H1 (cell line): ENCODE measurements at regions not wholly inside any gene's neighbourhood (a gene's known extent, or its start where the extent isn't known, plus 50 kb on each side); places are given as distances from the start of the nearest gene placed in this dataset.

Source experiments
- CTCF ChIA-PET: fragments of 300-600 bp; sonication (Branson Sonifier 250); formaldehyde crosslinking; loops from one replicate; lab custom pipeline; 2021; ENCODE audit not compliant: partially characterized antibody; lab: Charles Lee
- POLR2A ChIA-PET: fragments of 300-600 bp; sonication (Branson Sonifier 250); formaldehyde crosslinking; loops from one replicate; lab custom pipeline; 2021; ENCODE audit warnings: inconsistent platforms; ENCODE audit not compliant: partially characterized antibody; lab: Charles Lee
- DNase-seq, 2 experiments: peaks; one replicate each; pipeline versions ENCODE4 v3.0.0 to v3.0.0-alpha.2; 2010 to 2022; ENCODE audit warnings: low spot score in 2 of 2, low read depth in 1 of 2, mixed read lengths in 1 of 2
- FAIRE-seq: peaks from 2 replicates; lab custom pipeline; 2011; peaks lifted over from hg19 to GRCh38; lab: Jason Lieb, UNC
- H2AFZ ChIP-seq: 2 replicates; pipeline ENCODE4 v1.8.1; 2012; ENCODE audit warnings: low read length, inconsistent platforms
- H2AK5ac ChIP-seq: 2 replicates; pipeline ENCODE4 v1.6.1; 2013; ENCODE audit warnings: low read depth, low read length
- H2BK120ac ChIP-seq: replicated peaks from 2 replicates; pipeline ENCODE3; 2013; ENCODE audit warnings: low read depth, low read length, inconsistent platforms
- H2BK12ac ChIP-seq: 2 replicates; pipeline ENCODE4 v1.6.1; 2013; ENCODE audit warnings: low read depth, low read length
- H2BK15ac ChIP-seq: 2 replicates; pipeline ENCODE4 v1.6.1; 2013; ENCODE audit warnings: low read length
- H2BK20ac ChIP-seq: 2 replicates; pipeline ENCODE4 v1.6.1; 2013; ENCODE audit warnings: low read length
- H2BK5ac ChIP-seq: 2 replicates; pipeline ENCODE4 v1.6.1; 2013; ENCODE audit warnings: low read depth, low read length
- H3K14ac ChIP-seq: 2 replicates; pipeline ENCODE4 v1.6.1; 2013; ENCODE audit warnings: inconsistent platforms; ENCODE audit not compliant: insufficient read length
- H3K18ac ChIP-seq: 2 replicates; pipeline ENCODE4 v1.6.1; 2013; ENCODE audit warnings: low read length; ENCODE audit errors: extremely low read depth
- H3K23ac ChIP-seq: 2 replicates; pipeline ENCODE4 v1.6.1; 2013; ENCODE audit warnings: inconsistent platforms; ENCODE audit not compliant: insufficient read length
- H3K23me2 ChIP-seq: 2 replicates; pipeline ENCODE4 v1.6.1; 2013; ENCODE audit warnings: low read depth, low read length
- H3K27ac ChIP-seq: 2 replicates; pipeline ENCODE4 v1.6.1; 2011; ENCODE audit warnings: low read depth, low read length, inconsistent platforms
- H3K27me3 ChIP-seq, 4 experiments: replicated peaks in 1 of 4; 1 replicate in 1 of 4; 2 replicates in 3 of 4; pipeline versions ENCODE4 v1.6.1 to v1.8.1; 2011 to 2013; ENCODE audit warnings: low read length in 3 of 4, mild to moderate bottlenecking in 3 of 4, inconsistent platforms in 2 of 4, mixed read lengths in 2 of 4, moderate library complexity in 1 of 4; ENCODE audit not compliant: control insufficient read depth in 3 of 4, insufficient read depth in 3 of 4; ENCODE audit errors: extremely low read depth in 1 of 4
- H3K36me3 ChIP-seq, 4 experiments: 2 replicates each; pipeline versions ENCODE4 v1.6.1 to v1.8.1; 2011 to 2013; ENCODE audit warnings: mild to moderate bottlenecking in 4 of 4, low read length in 3 of 4, moderate library complexity in 2 of 4, control low read depth in 1 of 4, inconsistent platforms in 1 of 4; ENCODE audit not compliant: insufficient read depth in 4 of 4, control insufficient read depth in 2 of 4
- H3K4ac ChIP-seq: replicated peaks from 2 replicates; pipeline ENCODE3; 2013; ENCODE audit warnings: low read length, low read depth, mixed read lengths, inconsistent platforms; ENCODE audit not compliant: insufficient read length
- H3K4me1 ChIP-seq, 4 experiments: replicated peaks in 1 of 4; 1 replicate in 1 of 4; 2 replicates in 3 of 4; pipeline versions ENCODE4 v1.6.1 to v1.8.1; 2011 to 2013; ENCODE audit warnings: low read length in 3 of 4, inconsistent platforms in 2 of 4, mixed read lengths in 1 of 4; ENCODE audit not compliant: insufficient read depth in 4 of 4, control insufficient read depth in 3 of 4
- H3K4me2 ChIP-seq, 2 experiments: 2 replicates each; pipeline versions ENCODE4 v1.6.1 to v1.8.1; 2011 to 2013; ENCODE audit warnings: low read depth in 2 of 2, low read length in 2 of 2, control low read depth in 1 of 2, inconsistent platforms in 1 of 2, mild to moderate bottlenecking in 1 of 2; ENCODE audit not compliant: insufficient read depth in 1 of 2
- H3K4me3 ChIP-seq, 4 experiments: fragments of 200-600, 300-600 bp in 1 of 4; sonication (generic), shearing (Covaris generic), sonication (Bioruptor Twin) in 1 of 4; 2 replicates each; pipeline versions ENCODE4 v1.5.1 to v1.8.1; 2011 to 2016; ENCODE audit warnings: low read length in 4 of 4, low read depth in 3 of 4, control low read depth in 2 of 4, inconsistent platforms in 2 of 4, mild to moderate bottlenecking in 2 of 4, mixed read lengths in 1 of 4, moderate library complexity in 1 of 4; ENCODE audit not compliant: insufficient read depth in 2 of 4; ENCODE audit errors: extremely low read depth in 1 of 4
- H3K56ac ChIP-seq: replicated peaks from 2 replicates; pipeline ENCODE3; 2013; ENCODE audit warnings: low read depth, mild to moderate bottlenecking, mixed read lengths, low read length, inconsistent platforms; ENCODE audit not compliant: insufficient read length
- H3K79me1 ChIP-seq: 2 replicates; pipeline ENCODE4 v1.6.1; 2013; ENCODE audit warnings: low read depth, low read length, control low read depth
- H3K79me2 ChIP-seq, 2 experiments: 2 replicates each; pipeline versions ENCODE4 v1.6.1 to v1.8.1; 2012 to 2013; ENCODE audit warnings: low read length in 2 of 2, mild to moderate bottlenecking in 2 of 2, inconsistent platforms in 1 of 2; ENCODE audit not compliant: insufficient read depth in 2 of 2, control insufficient read depth in 1 of 2
- H3K9ac ChIP-seq, 4 experiments: replicated peaks in 1 of 4; 1 replicate in 1 of 4; 2 replicates in 3 of 4; pipeline versions ENCODE4 v1.6.1 to v1.8.1; 2011 to 2013; ENCODE audit warnings: low read depth in 3 of 4, low read length in 3 of 4, control low read depth in 2 of 4, mild to moderate bottlenecking in 2 of 4, moderate library complexity in 2 of 4, inconsistent platforms in 1 of 4; ENCODE audit errors: extremely low read depth in 1 of 4
- H3K9me3 ChIP-seq, 2 experiments: 2 replicates each; pipeline versions ENCODE4 v1.6.1 to v1.8.1; 2012 to 2013; ENCODE audit warnings: mild to moderate bottlenecking in 2 of 2, moderate library complexity in 2 of 2, control low read depth in 1 of 2, inconsistent platforms in 1 of 2, low read depth in 1 of 2, low read length in 1 of 2, mixed read lengths in 1 of 2; ENCODE audit not compliant: insufficient read depth in 2 of 2
- H4K20me1 ChIP-seq, 2 experiments: replicated peaks in 1 of 2; 2 replicates each; pipeline versions ENCODE3 to v1.8.1; 2011 to 2013; ENCODE audit warnings: inconsistent platforms in 2 of 2, low read length in 2 of 2, mild to moderate bottlenecking in 1 of 2; ENCODE audit not compliant: insufficient read depth in 2 of 2, control insufficient read depth in 1 of 2
- H4K5ac ChIP-seq: 2 replicates; pipeline ENCODE4 v1.6.1; 2013; ENCODE audit warnings: low read length, low read depth, mixed read lengths, inconsistent platforms; ENCODE audit not compliant: insufficient read length
- H4K8ac ChIP-seq: 2 replicates; pipeline ENCODE4 v1.8.0; 2013; ENCODE audit warnings: mild to moderate bottlenecking, moderate library complexity, low read length, inconsistent platforms; ENCODE audit not compliant: insufficient read depth; ENCODE audit errors: extremely low read depth
- H4K91ac ChIP-seq: replicated peaks from 2 replicates; pipeline ENCODE3; 2013; ENCODE audit warnings: low read length, mixed read lengths, inconsistent platforms; ENCODE audit not compliant: insufficient read length
- CEBPB ChIP-seq: IDR thresholded peaks from 2 replicates; pipeline ENCODE4 v1.6.1; 2012; ENCODE audit warnings: low read depth, low read length
- CREB1 ChIP-seq: IDR thresholded peaks from 2 replicates; pipeline ENCODE4 v1.6.1; 2012; ENCODE audit warnings: inconsistent platforms
- JUND ChIP-seq: IDR thresholded peaks from 2 replicates; pipeline ENCODE4 v1.6.1; 2011; ENCODE audit warnings: mild to moderate bottlenecking, improper control_type of control experiment, low read length
- PHF8 ChIP-seq: fragments of 200-600 bp; sonication (generic); conservative IDR thresholded peaks from 2 replicates; pipeline ENCODE4 v1.7.1; 2012; ENCODE audit warnings: low read depth, mild to moderate bottlenecking, inconsistent platforms, low read length, moderate library complexity
- RAD21 ChIP-seq, 2 experiments: IDR thresholded peaks in 1 of 2; conservative IDR thresholded peaks in 1 of 2; 2 replicates each; pipeline ENCODE4 v1.6.1; 2011; ENCODE audit warnings: low read depth in 2 of 2, low read length in 2 of 2, improper control_type of control experiment in 1 of 2, inconsistent platforms in 1 of 2, mild to moderate bottlenecking in 1 of 2, moderate library complexity in 1 of 2
- SP1 ChIP-seq: IDR thresholded peaks from 2 replicates; pipeline ENCODE4 v1.6.1; 2011; ENCODE audit warnings: low read depth, low read length
- WGBS, 2 experiments: shearing (Covaris generic) in 1 of 2; methylation state at CpG; one replicate each; pipeline versions ENCODE4 v1.1.6 to v1.1.7; 2013 to 2015; ENCODE audit warnings: low lambda C conversion rate in 2 of 2, mixed read lengths in 2 of 2, inconsistent platforms in 1 of 2, low coverage in 1 of 2, missing lambda C conversion rate in 1 of 2; ENCODE audit not compliant: insufficient replicate concordance in 2 of 2, insufficient coverage in 1 of 2, insufficient read length in 1 of 2; ENCODE audit errors: extremely low coverage in 1 of 2, missing lambda C conversion rate in 1 of 2; 5-methylcytosine and 5-hydroxymethylcytosine counted together

- Histone ChIP-seq H3K9me3 (no peaks in the 10 kb centered on the region), H3K18ac (no peak overlapping the region), H2BK120ac (no peak overlapping the region), H2BK20ac (no peak overlapping the region), H3K79me2 (no peaks in the 10 kb centered on the region), H3K79me1 (no peaks in the 10 kb centered on the region), H2BK12ac (no peak overlapping the region), H3K27me3 (no peaks in the 10 kb centered on the region), H3K23me2 (no peaks in the 10 kb centered on the region), H3K4me1 (no peaks in the 10 kb centered on the region), H4K5ac (no peak overlapping the region), H3K36me3 (no peaks in the 10 kb centered on the region), H3K27ac (no peak overlapping the region), H3K23ac (no peak overlapping the region), H3K4ac (no peak overlapping the region), H3K9ac (no peak overlapping the region), H4K8ac (no peak overlapping the region), H3K56ac (no peak overlapping the region), H2AFZ (no peak overlapping the region; the same call in 1 of the 2 replicates), H2BK5ac (no peak overlapping the region)
- FAIRE-seq, result no peak
- WGBS, 2 experiments, result 82% methylated on average over 3 of the region's 3 CpGs; no CpG with 5 or more reads in 1 of the 2 experiments
- DNase-seq, result no peak
- no peak for TF ChIP-seq CEBPB
- TF ChIP-seq RAD21 (IDR thresholded peaks at IDR 0.05 in 1 of 2, conservative IDR thresholded peaks at IDR 0.05 in 1 of 2; ENCODE audit: low read depth in 2 of 2, low read length in 2 of 2), result no peak
- TF ChIP-seq PHF8, result no peak
- no peak for TF ChIP-seq JUND
- no peak for TF ChIP-seq SP1
- no peak for TF ChIP-seq CREB1
- TF ChIP-seq, all 59 proteins: peak for 0
- Histone ChIP-seq H4K20me1 (no peaks in the 10 kb centered on the region), H3K4me3 (no peak overlapping the region), H3K14ac (no peak overlapping the region), H2AK5ac (no peak overlapping the region), H3K4me2 (no peak overlapping the region), H4K91ac (no peak overlapping the region), H2BK15ac (no peak overlapping the region)
- ChIA-PET CTCF (no interaction called here), POLR2A (no interaction called here)
These were observed 278.2 kb downstream of the CALCRL start for GRCh38 chr2:187169864-187170263.
